B cell (primary cell): ENCODE measurements at regions not wholly inside any gene's neighbourhood (a gene's known extent, or its start where the extent isn't known, plus 50 kb on each side); places are given as distances from the start of the nearest gene placed in this dataset.

ENCODE experiments used
- EZH2 ChIP-seq: IDR thresholded peaks from 2 replicates; pipeline ENCODE4 v1.6.1; 2012; ENCODE audit warnings: borderline replicate concordance, low read depth, mild to moderate bottlenecking, moderate library complexity, low read length; ENCODE audit not compliant: insufficient read depth, poor library complexity, severe bottlenecking
- TF ChIP-seq, protein P1 (sequence below): fragments of 200-600 bp; IDR thresholded peaks from one replicate; pipeline ENCODE4 v1.8.0; 2022; ENCODE audit warnings: antibody characterized with exemption, mild to moderate bottlenecking

DNA sequence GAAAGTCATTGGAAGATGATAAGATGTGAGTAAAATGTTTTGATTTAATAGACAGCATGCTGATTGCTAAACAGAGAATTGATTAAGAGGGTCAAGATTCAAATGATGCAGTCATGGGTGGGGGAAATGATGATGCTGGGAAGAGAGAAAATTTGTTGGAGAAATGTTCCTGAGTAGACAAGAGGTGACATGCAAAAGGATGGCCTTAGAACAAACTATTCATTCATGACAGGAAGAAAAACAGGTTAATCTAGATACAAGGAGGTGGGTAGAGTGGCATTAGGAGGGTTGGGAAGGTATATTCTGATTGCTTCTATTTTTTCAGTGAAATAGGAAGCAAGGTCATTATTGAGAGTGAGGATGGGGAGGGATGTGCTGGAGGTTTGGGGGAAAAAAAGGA is 146.7 kb downstream of the SEM1 start:
- TF ChIP-seq, protein P1, sequence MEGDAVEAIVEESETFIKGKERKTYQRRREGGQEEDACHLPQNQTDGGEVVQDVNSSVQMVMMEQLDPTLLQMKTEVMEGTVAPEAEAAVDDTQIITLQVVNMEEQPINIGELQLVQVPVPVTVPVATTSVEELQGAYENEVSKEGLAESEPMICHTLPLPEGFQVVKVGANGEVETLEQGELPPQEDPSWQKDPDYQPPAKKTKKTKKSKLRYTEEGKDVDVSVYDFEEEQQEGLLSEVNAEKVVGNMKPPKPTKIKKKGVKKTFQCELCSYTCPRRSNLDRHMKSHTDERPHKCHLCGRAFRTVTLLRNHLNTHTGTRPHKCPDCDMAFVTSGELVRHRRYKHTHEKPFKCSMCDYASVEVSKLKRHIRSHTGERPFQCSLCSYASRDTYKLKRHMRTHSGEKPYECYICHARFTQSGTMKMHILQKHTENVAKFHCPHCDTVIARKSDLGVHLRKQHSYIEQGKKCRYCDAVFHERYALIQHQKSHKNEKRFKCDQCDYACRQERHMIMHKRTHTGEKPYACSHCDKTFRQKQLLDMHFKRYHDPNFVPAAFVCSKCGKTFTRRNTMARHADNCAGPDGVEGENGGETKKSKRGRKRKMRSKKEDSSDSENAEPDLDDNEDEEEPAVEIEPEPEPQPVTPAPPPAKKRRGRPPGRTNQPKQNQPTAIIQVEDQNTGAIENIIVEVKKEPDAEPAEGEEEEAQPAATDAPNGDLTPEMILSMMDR: no peak
- TF ChIP-seq EZH2: no peak
